ENCODE measurements at regions not wholly inside any gene's neighbourhood (a gene's known extent, or its start where the extent isn't known, plus 50 kb on each side); places are given as distances from the start of the nearest gene placed in this dataset.

DNA sequence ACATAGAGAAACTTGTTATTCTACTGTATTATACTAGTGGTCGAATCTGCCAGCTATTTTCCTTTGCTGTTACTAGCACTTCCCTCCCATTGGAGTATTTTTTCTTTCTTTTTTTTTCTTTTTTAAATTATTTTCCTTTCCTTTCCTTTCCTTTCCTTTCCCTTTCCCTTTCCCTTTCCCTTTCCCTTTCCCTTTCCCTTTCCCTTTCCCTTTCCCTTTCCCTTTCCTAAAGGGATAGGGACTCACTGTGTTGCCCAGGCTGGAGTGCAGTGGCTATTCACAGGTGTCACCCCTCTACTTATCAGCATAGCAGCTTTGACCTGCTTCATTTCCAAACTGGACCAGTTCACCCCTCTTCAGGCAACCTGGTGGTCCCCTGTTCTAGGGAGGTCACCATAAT, 212.6 kb upstream of the SP4 start:
- no peak for DNase-seq (ENCODE audit: low spot score)

DNA sequence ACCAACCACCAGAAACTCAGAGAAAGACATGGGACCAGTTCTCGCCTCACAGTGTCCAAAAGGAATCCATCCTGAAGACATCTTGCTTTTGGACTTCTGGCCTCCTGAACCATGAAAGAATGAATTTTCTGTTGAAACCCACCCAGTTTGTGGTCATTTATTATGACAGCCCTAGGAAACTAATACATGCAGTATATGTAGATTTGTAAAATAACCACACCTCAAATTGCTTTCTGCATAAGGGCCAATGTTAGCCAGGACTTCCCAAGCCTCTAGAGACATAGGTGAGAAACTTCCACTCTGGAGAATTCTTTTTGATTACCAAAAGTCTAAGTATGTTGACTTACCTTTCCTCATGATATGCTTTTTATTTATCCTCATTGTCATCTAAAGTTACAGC, 210.5 kb upstream of the SP4 start:
- DNase-seq (ENCODE audit: low spot score) = no peak

DNA sequence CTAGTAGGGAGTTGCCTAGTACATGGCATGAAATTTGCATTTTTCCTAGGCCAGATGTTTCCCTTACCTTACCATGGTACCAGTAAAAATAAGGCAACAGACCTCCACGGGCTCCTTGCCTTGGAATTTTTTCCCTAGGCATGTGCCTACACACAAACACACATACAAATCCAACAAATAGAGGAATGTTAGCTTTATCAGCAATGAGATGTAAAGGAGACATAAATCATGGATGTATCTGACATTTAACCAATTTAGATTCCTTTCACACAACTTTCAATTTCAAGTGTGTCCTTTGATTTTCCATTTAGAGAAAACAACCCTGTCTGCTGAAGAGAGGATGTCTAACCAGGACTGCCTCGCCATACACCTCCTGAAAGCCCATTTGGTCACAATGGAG, 209.7 kb upstream of the SP4 start:
- DNase-seq (ENCODE audit: low spot score) = no peak

DNA sequence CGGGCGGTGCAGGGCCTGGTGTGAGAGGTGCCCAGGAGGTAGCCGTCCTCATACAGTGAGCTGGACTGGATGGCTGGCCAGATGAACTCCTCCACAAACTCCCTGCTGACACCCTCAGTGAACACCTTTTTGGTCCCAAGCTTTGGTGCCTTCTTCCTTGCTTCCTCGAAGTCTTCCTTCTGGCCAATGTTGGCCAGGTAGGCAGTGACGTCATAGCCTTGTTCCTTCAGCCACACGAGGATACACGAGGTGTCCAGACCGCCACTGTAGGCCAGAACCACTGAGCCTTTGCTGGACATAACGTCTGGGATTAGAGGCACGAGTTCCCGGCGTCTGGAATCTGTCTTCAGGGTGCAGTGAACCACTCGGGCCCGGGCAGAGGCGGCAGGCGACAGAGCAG, 206.8 kb upstream of the SP4 start:
- DNase-seq (ENCODE audit: low spot score) = no peak

DNA sequence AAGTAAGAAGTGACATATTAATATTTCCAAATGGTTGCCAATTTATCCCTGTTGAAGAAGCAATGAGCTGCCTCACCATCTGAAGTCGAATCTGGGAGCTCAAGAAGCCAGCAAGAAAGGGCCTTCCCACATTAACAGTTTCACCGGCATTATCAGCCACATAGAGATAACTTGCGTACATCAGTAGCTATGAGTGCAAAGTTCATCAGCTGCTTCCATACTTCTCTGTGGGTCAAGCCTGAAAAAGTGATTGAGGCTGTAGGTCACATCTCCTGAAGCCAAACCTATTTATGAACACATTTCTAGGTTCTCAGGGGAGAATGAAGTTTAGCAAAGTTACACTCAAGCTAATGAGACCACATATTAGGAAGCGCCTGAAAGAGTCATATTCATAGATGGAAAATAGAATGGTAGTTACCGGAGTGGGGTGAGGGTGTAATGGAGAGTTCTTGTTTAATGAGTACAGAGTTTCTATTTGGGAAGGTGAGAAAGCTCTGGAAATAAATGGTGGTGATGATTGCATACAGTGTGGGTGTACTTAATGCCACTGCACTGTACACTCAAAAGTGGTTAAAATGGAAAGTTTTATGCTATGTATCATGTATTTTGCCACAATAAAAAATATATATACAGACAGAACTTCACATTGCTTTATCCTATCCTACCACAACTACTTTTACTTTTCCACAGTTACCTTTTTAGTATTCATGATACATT, 189.3 kb upstream of the SP4 start:
- DNase-seq (ENCODE audit: low spot score) = no peak

DNA sequence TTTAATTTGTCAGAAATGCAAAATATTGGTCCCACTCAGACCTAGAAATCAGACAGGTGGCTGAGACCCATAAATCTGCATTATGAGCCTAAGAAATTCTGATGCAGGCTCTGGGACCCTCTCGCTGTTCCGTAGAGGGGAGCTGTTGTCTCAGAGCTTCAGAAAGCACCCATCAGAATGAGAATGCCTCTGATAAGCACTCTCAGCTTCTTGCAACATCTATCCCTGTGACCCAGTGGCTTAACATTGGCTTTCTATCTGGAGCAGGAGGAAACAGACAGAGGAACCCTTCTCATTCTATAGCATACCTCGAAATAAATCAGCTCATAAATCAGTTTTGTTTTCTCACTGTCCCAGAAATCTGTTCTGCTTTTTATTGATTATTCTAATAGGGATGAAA, 184.6 kb upstream of the SP4 start:
- no peak for DNase-seq (ENCODE audit: low spot score)

DNA sequence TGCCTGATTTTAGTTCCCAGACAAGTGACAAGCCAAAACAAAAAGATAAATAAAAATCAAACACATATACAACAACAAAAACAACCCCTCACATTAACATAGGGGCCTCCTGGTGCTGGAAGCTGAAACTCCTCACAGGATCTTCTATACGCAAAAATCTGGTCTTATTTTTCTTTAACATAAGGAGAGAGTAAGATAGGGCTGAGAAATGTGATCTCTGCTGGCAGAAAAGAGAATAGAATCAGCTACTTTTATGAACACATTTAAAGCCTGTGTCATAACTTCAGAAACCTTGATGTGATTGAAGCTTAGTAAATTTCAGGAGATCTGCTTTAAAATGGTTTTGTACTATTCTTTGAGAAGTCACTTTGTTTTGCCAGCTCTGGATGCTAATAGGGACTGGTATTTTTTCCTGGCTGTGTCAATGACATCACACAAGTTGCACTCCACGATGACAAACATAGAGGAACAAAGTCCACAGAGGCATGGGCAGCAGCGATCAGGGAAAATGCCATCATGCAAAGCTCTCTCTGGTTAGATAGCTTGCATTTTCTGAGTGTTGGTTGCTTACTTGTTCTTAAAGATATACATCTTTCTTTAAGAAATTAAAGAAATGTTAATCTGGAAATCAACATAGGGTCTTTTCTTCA, 176.6 kb upstream of the SP4 start:
- DNase-seq (ENCODE audit: low spot score) = no peak

DNA sequence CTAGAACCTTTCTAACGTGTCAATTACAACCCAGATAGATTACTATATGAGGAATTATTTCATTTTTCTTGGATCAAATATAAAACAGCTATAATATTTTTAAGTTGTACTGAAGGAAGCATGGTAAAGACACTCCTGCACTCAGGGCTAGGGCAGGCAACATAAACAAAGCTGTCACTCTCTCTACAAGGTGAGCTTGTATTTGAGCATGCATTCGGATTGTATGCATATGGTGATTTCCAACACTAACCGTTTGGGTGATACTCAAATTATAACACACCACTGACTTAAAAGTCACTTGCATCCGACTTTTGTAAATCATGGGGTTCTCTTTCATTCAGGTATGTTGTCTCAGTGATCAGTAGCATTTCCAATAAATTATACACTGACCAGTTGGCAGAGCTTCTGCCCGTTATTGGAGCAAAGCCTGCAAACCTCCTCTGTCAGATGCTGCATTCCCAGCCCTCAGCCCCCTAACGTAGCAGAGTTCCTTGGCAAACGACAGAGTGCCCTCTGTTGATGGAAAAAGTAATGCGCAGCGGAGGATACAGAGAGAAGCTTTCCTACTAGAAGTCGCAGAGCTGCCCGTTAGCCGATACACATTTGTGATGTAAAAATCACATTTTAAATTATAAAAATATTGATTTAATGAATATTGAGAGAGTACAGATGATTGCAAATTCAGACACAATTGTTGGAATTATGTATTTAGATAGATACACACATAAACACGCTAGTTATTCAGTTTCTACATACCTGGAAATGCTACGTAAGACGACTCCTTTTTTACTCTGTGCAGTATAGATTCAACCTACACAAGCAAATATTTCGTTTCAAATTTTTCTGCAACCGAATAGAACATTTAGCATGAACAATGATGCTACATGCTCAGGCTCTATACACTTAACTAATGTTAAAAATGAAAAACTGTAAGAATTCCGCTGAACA, 173.9 kb upstream of the SP4 start:
- DNase-seq (ENCODE audit: low spot score) = peak; percentile 75

DNA sequence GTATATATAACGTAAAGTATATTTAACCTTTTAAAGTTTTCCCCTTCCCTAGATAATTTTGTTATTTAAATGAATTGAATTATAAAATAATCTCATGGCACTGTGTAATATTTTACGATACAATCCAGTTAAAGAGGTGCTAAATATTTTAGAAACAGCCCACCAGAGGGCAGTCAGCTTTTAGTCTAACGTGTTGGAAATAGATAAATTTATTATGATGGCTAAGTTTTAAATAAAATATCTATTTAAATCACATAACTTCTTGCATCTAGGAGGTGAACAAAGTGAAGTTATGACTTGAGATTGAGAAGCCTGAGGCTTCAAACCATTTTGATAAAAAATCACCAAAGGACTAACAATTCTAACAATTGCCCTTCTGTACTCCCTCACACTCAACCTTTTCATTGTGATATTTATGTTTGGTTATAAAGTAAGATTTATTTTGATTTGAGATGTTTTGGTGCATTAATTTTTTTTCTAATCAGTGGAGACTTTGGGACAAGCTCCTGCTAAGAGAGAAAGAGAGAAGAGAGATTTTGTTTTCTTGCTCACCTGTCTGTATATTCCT, 171.5 kb upstream of the SP4 start:
- DNase-seq (ENCODE audit: low spot score) = peak; percentile 42

DNA sequence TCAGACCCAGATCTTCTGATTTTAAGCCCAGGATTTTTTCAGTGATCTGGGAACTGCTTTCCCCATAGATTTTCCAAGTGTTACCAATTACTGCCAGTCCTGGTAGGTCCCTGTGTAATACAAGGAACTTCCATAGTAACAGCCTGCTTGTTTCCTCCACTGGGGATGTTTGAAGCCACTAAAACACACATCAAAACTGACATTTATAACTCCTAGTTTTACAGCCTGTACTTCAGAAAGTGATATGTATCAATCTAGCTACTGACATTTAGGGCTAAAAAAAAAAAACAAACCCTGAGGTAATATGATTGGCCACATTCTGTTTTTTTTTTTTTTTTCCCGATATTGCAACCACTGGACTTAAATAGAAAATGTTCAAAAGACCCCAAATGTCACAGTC, 166.9 kb upstream of the SP4 start:
- DNase-seq (ENCODE audit: low spot score) = no peak

DNA sequence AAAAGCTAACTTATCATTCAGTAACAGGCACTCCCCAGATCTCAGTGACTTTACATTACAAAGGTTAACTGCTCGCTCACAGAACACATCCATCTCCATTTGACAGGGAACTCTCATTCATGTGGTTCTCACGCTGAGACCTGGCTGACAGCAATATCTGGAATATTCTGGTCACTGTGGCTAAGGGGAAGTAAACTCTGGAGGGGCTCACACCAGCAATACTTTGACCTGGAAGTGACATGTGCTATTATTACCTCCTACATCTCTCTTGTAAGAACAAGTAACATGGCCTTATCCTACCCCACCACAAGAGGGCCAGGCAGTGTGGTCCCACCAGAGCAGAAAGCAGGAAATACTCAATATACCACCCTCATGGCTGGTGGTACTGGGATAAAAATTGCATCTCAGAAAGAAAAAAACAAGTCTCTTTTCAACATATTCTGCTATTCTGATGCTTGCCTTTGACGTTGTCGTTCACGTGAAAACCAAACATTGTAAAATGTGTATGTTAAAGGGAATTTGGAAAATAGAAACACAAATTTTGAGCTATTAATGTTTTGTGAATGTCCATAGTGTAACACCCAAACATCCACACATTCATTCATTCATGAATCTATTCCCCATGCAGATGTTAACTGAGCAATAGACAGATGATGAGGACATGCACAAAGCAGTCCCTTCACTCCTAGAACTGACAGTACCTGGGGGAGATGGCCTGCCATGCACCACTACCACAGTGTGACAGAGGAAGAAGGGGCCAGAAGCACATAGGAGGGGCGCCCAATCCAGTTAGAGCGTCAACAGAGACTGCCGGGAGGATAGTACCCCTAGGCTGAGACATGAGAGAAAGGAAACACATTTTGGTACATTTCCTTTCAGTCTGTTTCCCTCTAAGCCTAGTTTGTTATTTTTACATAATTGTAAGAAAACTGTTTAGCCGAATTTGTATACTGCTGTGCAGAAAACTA, 166.0 kb upstream of the SP4 start:
- DNase-seq (ENCODE audit: low spot score) = no peak

DNA sequence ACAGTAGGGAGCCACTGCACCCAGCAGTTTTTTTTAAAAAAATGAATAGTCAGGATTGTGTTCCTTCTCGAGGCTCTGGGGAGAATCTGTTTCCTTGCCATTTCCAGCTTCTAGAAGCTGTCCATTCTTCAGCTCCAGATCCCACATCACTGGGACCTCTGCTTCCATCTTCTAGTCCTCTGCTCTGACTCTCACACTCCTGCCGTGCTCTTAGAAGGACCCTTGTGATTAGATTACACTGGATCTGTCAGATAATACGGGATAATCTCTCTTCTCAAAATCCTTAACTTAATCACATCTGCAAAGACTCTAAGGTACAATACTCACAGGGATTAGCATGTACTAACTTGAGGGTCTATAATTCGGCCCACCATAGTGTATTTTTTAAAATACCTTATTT, 158.9 kb upstream of the SP4 start:
- no peak for DNase-seq (ENCODE audit: low spot score)

DNA sequence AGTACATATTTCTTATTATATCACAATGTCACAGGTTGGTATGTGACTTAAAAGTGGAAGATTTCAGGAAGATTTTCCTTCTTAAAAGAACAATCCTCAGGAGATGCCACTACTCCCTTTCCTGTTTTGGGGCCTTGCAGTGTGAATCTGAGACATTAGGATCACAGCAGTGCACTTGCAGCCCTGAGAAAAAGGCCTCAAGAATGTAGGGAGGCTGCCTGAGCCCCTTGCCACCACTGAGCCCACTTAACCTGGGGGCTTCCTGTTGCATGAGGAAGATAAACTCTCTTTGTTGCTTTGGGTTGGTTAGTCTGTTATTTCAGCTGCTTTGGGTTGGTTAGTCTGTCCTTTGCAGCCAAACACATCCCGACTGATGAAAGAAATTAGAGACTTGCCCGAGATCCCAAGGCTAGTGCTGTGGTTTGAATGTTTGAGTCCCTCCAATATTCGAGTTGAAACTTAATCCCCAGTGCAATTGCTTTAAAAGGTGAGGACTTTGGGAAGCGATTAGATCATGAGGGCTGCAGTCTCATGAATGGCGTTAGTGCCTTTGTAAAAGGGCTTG, 151.3 kb upstream of the SP4 start:
- DNase-seq (ENCODE audit: low spot score) = no peak

DNA sequence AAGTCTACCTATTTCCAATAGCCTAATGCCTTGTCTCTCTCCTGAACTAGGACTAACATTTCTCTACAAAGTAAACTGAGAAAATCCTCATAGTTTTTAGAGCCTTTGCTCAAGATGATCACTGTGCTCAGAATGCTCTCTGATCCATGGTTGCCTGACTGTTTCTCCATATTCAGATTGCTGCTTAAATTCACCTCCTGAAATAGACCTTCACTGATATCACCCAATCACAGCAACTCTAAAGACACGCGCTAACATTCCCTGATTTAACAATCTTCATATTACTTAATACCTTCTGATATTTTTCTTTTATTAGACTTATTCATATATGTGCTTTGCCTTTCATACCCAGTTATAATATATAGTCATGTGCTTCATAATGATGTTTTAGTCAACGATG, 148.9 kb upstream of the SP4 start:
- no peak for DNase-seq (ENCODE audit: low spot score)

DNA sequence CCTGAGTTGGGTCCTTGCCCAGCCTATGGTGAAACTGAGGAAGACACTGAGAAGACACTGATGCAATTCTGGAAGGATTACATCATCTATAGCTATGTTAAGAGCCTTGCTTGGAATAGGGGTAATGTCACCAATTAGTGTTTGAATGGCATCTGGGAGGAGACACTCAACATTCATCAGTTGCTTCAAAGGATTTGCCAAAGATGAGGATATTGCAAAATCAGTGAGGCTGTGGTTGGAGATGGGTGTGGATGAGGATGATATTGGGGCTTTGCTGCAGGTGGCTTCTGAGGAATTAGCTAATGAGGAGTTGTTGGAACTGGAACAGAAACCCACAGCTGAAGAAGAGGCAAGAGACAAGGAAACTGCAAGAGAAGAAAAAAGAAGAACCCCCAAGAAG, 146.7 kb upstream of the SP4 start:
- DNase-seq (ENCODE audit: low spot score) = no peak

DNA sequence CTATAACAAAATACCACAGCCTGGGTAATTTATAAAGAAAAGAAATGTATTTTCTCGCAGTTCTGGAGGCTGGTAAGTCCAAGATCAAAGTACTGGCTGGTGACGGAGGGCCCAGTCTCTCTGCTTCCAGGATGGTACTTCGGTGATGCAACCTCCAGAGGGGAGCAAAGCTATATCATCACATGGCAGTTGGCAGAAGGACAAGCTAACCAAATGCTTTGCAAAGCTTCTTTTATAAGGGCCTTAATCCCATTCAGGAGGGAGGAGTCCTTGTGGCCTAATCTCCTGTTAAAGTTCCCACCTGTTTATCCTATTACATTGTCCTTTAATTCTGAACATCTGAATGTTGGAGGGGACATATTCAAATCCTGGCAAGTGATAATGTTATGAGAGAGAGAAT, 134.1 kb upstream of the SP4 start:
- no peak for DNase-seq (ENCODE audit: low spot score)

DNA sequence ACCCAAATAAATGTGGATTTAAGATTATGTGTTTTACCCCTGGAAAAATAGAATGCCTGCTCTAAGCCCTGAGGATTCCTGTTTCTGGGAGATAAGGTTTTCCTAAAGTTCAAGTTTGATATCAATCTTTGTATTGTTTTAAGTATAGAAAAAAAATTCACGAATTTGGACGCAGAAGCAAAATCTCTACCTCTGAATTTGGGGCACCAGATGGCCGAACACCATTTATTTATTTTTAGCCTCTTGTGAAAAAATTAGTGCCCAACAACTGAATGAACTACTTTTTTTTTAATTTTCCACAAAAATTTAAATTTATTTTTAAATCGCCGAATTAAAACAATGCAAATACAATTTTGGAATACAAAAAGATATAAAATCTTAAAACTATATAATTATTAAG, 128.1 kb upstream of the SP4 start:
- DNase-seq (ENCODE audit: low spot score) = no peak

DNA sequence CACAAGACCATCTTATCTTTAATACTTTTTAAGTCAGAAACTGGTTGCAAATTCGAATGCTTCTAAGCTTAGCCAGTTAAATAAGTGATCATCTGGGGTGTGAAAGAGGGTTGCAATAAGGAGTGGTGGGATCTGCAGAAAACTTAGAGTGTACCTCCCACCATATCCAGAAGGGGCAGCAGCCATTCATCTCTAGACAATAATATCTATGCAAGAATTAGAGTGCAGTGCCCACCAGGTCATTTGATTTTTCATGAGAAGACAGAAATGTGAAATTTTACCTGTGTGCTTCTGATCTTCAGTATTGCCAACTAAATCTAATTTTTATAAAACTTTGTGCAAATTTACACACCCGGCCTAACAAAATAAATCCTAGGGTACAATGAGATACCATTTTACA, 127.2 kb upstream of the SP4 start:
- no peak for DNase-seq (ENCODE audit: low spot score)

DNA sequence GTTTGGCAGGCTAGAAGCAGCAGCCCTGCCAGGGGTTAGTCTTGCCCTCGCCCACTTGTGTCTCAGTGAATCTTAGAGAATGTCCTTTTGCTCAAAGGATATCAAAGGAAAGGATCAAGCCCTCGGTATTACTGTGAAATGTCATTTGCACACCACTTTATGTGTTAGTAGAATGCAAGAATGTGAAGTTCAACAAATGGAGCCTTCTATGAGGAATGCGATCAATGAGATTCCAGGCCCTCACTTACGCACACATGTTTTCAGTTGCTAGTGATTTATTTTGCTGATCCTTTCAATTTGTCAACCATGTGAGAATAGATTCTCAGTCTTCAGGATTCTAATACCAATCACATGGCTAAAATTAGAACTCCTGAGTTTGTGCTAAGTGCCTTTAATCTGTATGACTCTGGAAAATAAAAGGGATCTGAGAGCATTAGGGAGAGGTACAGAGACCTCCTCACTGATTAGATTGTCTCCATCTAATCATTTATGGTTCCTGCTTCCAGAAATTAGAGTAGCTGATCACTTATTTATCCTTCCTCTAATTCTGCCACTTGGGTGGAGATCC, 123.0 kb upstream of the SP4 start:
- DNase-seq (ENCODE audit: low spot score) = no peak

DNA sequence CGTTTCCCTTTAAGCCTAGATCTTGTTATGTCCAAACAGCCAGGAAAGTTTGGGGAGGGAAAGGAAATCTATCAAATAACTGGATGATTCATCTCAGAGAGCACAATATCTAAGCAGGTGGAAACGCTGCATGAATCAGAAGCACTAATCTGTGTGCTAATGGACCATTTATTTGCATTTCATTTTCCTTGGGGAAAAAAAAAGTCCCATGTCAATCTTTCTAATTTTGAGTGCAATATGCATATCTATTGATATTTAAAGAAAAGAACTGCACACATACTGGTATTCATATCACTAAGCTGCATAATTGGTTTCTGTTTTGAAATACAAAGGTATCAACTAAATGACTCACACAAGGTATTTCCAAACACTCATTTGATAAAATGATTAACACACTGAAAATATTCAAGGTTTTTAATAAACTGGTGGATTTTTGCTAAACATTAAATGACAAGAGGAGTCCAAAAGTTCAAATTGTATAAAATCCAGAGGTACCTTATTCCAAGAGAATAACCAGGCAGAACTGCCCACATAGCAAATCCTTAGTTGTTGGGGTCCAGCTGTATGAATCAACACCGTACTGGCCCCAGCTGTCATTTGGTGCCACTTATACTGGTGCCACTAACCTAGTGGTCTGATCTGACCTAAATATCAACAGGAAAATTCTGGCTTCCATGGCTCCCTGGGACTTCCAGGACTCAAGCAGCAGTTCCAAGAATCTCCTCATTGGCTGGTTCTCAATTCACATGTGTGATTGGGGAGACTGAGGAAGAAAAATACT, 122.2 kb upstream of the SP4 start:
- no peak for DNase-seq (ENCODE audit: low spot score)

Measured in umbilical cord (tissue), 1 donor.